ENCODE measurements at regions not wholly inside any gene's neighbourhood (a gene's known extent, or its start where the extent isn't known, plus 50 kb on each side); places are given as distances from the start of the nearest gene placed in this dataset.

DNA sequence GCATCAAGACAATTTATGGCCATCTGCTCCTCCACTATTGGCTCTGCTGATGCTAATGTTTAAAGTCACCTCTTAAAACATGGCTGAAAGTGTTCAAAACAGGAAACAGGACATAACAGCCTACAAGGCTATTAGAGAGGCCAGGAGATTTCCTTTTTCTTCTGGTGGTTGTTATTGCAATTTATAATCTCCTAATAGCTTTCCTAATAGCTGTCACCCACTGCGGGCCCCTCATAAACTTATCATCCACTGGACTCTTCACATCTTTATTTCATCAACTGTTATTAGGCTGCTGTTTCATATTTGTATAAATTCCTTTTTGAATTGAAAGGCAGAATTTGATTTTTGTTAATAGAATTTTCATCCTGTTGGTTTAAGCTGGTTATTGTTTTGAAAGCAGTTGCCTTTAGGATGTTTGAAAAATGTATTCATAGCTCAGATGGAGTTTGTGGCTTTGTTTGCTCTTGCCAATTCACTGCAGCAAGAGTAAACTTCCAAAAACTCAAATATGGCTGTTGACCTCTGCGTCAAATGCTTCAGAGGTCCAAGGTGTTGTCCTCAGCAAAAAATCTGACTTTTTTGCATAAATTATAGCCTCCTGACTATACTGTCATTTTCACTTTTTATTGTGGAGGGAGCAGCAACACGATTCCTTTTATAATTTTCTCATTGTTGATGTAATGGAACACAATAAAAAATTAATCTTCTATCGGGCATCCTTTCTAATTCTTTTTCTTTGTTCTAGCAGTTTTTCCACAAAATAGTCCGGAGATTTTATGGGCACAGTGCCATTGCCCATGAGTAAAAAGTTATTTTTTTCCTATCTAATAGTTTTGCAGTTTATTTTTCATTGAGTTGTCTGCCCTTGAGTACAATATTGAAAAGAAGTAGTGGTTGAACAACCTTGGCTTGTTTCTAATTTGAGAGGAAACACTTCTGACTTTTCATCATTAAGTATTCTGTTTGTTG is 69.3 kb downstream of the MAT2B start:
- TF ChIP-seq, protein P1, sequence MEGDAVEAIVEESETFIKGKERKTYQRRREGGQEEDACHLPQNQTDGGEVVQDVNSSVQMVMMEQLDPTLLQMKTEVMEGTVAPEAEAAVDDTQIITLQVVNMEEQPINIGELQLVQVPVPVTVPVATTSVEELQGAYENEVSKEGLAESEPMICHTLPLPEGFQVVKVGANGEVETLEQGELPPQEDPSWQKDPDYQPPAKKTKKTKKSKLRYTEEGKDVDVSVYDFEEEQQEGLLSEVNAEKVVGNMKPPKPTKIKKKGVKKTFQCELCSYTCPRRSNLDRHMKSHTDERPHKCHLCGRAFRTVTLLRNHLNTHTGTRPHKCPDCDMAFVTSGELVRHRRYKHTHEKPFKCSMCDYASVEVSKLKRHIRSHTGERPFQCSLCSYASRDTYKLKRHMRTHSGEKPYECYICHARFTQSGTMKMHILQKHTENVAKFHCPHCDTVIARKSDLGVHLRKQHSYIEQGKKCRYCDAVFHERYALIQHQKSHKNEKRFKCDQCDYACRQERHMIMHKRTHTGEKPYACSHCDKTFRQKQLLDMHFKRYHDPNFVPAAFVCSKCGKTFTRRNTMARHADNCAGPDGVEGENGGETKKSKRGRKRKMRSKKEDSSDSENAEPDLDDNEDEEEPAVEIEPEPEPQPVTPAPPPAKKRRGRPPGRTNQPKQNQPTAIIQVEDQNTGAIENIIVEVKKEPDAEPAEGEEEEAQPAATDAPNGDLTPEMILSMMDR (conservative IDR thresholded peaks at IDR 0.05; ENCODE audit: low read length) = no peak
- no peak for TF ChIP-seq EZH2phosphoT487 (IDR thresholded peaks at IDR 0.05; ENCODE audit: borderline replicate concordance, low read depth, low read length)
